LNCAP (cell line): ENCODE measurements at regions not wholly inside any gene's neighbourhood (a gene's known extent, or its start where the extent isn't known, plus 50 kb on each side); places are given as distances from the start of the nearest gene placed in this dataset.

Experiments used
- TF ChIP-seq, protein P1 (sequence below): fragments of 450-650 bp; IDR thresholded peaks from 2 replicates; pipeline ENCODE4 v1.5.1; 2017; ENCODE audit warnings: mild to moderate bottlenecking

DNA sequence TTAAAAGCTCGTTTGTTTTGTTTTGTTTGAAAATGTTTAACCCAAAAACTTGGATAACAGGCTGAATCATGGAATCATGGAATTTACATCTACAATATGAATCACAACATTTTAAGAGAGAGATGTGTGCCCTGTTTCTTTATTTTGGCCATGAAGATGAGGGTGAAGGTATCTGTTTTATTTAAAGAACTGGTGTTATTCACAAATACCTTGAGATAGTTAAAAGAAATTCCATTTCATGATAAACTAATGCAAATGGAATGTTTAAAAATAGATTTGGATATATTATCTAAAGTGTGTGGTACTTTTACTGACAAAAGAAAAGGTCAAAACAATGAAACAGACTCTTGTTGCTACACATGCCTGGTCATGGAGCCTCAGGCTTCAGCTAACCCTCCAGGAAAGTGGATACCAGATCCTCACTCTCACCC lies 486.0 kb upstream of the CFAP20DC start:
- TF ChIP-seq, protein P1, sequence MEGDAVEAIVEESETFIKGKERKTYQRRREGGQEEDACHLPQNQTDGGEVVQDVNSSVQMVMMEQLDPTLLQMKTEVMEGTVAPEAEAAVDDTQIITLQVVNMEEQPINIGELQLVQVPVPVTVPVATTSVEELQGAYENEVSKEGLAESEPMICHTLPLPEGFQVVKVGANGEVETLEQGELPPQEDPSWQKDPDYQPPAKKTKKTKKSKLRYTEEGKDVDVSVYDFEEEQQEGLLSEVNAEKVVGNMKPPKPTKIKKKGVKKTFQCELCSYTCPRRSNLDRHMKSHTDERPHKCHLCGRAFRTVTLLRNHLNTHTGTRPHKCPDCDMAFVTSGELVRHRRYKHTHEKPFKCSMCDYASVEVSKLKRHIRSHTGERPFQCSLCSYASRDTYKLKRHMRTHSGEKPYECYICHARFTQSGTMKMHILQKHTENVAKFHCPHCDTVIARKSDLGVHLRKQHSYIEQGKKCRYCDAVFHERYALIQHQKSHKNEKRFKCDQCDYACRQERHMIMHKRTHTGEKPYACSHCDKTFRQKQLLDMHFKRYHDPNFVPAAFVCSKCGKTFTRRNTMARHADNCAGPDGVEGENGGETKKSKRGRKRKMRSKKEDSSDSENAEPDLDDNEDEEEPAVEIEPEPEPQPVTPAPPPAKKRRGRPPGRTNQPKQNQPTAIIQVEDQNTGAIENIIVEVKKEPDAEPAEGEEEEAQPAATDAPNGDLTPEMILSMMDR: no peak

DNA sequence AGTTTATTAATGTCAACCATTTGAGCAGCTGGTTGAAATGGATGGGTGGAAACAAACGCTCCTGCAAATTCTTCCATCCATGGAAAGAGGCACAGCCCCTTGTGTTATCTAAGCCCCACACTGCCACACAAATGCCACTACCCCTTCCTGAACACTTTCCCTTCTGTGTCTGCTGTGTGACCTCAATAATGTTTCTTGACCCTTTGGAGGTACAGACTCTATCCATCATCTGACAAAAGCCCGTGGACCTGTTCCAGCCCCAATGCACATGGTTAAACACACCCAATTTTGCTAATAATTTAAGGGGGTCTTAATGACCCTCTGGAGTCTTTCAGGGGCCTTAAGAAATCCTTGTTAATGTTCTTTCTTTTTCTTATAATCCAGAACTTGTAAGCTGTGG lies 482.2 kb upstream of the CFAP20DC start:
- TF ChIP-seq, protein P1: no peak

DNA sequence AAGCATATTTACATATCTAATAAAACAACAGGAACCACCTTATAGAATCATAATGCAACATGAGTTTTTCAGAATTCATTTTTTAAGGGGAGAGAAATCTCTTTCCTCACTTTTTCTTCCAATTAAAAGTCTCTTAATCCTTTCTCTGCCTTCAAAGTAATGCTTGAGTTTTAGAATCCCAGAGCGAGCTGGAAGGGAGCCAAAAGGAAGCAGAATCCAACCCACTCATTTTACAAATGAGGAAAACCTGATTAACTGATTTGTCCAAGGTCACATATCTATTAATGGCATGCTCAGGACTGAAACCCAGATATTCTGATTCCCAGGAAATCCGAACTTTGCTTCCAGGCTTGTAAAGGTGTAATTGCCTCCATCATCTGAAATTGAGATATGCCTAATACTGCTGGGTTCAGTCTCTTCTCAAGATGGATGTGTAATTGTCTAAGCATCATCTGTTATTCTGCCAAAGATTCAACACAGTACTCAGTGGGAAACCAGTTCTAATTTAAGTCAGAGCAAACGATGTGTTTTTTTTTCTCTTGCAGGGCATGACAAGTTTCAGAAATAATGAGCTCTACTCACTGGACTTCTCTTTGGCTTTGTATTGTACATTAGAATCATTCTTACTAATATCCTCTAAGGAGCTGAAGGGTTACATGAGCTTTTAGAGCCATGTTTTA lies 481.4 kb upstream of the CFAP20DC start:
- TF ChIP-seq, protein P1: no peak

DNA sequence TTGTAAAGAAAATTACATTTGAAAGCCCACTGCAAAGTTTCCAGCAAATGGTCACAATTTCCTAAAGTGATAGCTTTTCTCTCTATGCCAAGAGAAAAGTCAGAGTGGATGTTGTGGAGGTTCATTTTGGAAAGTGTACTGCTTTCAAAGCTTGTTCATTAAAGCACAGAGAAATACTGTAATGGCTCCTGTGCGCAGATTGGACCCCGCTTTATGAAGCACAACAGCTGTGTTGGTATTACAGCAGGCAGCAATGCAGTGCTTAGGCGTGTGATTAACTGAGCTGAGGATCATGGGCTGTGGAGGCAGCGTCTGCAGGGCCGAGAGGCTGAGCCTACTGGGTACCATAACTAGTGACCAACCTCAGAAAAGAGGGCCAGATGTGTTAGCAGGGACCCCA lies 478.4 kb upstream of the CFAP20DC start:
- TF ChIP-seq, protein P1: no peak

DNA sequence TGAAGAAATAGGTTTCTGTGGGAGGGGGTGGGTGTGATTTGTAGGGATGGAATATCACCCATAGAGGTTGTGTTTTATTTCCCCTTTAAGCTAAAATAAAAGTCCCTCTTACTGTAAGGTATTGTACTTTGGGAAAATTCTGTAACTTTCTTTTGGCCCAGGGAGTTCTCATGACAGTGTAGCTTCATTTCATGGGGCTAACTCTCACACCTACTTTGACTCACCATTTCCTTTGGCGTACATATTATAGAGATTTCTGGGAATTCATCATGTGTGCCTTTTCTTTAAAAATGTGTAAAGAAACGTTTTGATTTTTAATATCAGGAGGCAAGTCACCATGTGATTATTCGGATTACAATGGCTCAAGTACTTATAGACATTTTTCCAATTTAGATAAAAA lies 477.7 kb upstream of the CFAP20DC start:
- TF ChIP-seq, protein P1: no peak

DNA sequence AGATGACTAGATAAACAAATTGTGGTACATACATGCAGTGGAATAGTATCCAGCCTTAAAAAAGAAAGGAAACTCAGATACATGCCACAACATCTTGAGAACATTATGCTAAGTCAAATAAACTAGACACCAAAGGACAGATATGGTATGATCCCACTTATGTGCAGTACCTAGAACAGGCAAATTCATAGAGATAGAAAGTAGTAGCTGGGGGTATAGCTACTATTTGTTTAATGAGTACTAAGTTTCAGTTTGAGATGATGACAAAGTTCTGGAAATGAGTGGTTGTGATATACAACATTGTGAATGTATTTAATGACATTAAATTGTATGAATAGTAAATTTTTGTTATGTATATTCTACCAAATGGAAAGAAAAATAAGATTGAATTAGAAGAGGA lies 477.2 kb upstream of the CFAP20DC start:
- TF ChIP-seq, protein P1: no peak

DNA sequence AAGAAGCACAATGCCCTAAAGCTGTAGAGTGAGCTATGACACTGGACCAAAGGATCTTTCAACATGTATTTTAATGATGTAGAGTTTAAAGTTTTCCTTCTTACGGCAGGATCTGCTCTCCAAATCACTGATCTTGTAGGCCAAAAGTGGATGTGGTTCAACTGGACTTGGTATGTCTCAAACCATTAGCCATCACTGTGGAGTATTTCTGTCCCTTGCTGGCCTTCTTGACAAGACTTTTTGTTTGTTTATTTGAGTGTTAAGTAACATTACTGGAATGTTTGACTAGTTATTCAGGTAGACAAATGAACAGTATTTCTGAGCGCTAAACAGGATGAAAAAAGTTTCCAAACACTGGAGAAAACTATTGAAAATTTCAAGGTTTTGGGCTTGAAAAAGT lies 472.7 kb upstream of the CFAP20DC start:
- TF ChIP-seq, protein P1: no peak

DNA sequence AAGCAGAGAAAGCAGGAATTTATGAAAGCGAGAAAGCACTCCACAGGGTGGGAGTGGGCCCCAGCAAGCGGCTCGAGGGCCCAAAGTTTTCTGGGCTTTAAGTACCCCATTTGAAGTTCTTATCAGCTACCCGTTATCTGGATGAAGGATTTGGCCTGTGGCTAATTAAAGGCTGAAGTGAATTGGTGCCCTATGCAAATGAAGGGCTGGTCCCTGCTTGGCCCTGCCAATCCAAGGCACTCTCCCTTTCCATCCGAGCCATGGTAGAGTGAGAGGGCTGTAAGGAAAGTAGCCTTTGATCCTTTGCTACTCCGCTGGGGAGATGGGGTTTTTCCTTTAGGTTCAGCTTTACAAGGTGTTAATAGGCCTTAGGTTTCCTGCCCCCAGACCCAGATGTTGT lies 469.3 kb upstream of the CFAP20DC start:
- TF ChIP-seq, protein P1: no peak
